Heart left ventricle (tissue), 16 donors: ENCODE measurements at regions not wholly inside any gene's neighbourhood (a gene's known extent, or its start where the extent isn't known, plus 50 kb on each side); places are given as distances from the start of the nearest gene placed in this dataset.
A peak's percentile ranks its signal among the peaks of the same experiment; 100 is the strongest.
"Not testable (repeated sequence)": the region's sequence is repeated elsewhere in the genome, so short reads cannot be mapped to it uniquely, and the experiment has no call there.

ENCODE experiments used
- ATAC-seq, 4 donors: fragments of 200-7000 bp; cut with Tn5 transposase; one replicate each; pipeline ENCODE4 v1.9.1; 2020 to 2022; ENCODE audit warnings: moderate library complexity in 4 of 4, mild to moderate bottlenecking in 3 of 4, moderate number of reproducible peaks in 1 of 4
- DNase-seq, 5 donors: peaks; one replicate each; pipeline ENCODE4 v3.0.0-alpha.2; 2020
- H3K27ac ChIP-seq, 12 donors: fragments of 200-600 bp; sonication (generic) in 4 of 12; one replicate each; pipeline versions ENCODE4 v1.5.0 to v1.8.0; 2016 to 2022; ENCODE audit warnings: mild to moderate bottlenecking in 2 of 12
- H3K27me3 ChIP-seq, 9 donors: fragments of 200-600 bp; sonication (generic) in 2 of 9; one replicate each; pipeline versions ENCODE4 v1.5.1 to v1.8.0; 2016 to 2022; ENCODE audit warnings: mild to moderate bottlenecking in 3 of 9
- H3K36me3 ChIP-seq, 9 donors: fragments of 200-600 bp; sonication (generic) in 2 of 9; one replicate each; pipeline versions ENCODE4 v1.5.0 to v1.8.0; 2018 to 2022; ENCODE audit warnings: mild to moderate bottlenecking in 2 of 9
- H3K4me1 ChIP-seq, 12 donors: fragments of 200-600 bp; sonication (generic) in 4 of 12; one replicate each; pipeline versions ENCODE4 v1.5.0 to v1.8.0; 2016 to 2022; ENCODE audit warnings: mild to moderate bottlenecking in 3 of 12
- H3K4me3 ChIP-seq, 12 donors: fragments of 200-600 bp; sonication (generic) in 4 of 12; one replicate each; pipeline versions ENCODE4 v1.5.0 to v1.8.0; 2017 to 2022; ENCODE audit warnings: mild to moderate bottlenecking in 9 of 12, moderate library complexity in 4 of 12
- H3K9me3 ChIP-seq, 12 donors: fragments of 200-600 bp; sonication (generic) in 4 of 12; one replicate each; pipeline versions ENCODE4 v1.5.0 to v1.8.0; 2016 to 2022; ENCODE audit warnings: mild to moderate bottlenecking in 1 of 12
- CTCF ChIP-seq, 12 donors: fragments of 200-600 bp; sonication (generic) in 4 of 12; IDR thresholded peaks; one replicate each; pipeline versions ENCODE4 v1.5.0 to v1.8.0; 2018 to 2022; ENCODE audit warnings: antibody characterized with exemption in 12 of 12, mild to moderate bottlenecking in 5 of 12
- POLR2A ChIP-seq, 2 donors: fragments of 450-650 bp; IDR thresholded peaks; one replicate each; pipeline ENCODE4 v1.6.1; 2017; ENCODE audit warnings: antibody characterized with exemption in 2 of 2, mild to moderate bottlenecking in 2 of 2, moderate library complexity in 2 of 2
- WGBS, 4 donors: extraction: QIAGEN DNeasy Blood & Tissue Kit in 2 of 4; methylation state at CpG; one replicate each; pipeline versions ENCODE4 v1.1.5 to v1.1.7; 2013 to 2018; 5-methylcytosine and 5-hydroxymethylcytosine counted together
- intact Hi-C, 10 donors: fragments of 100-400 bp; cut with DNase I; formaldehyde crosslinking; loops; one replicate each; pipeline versions ENCODE4 v1.11.1 to v1.14.2; 2022
- donor health status: ischemic (EF 13 %, LVEDD 7.1; RV severe dilation, severe dysfunction).
- donor health status: healthy with polysubstance abuse.
- donor health status: DM: no; HTN: yes; CAD: no.
- donor health status: DM: no; HTN: no; CAD: no.
- donor health status: ischemic (EF 25% LVEDD 6.9; RV normal size, moderate dysfunction).
- donor health status: ischemic (EF 25% LVEDD 5.7; RV mildly dilated, moderate dysfunction).
- donor health status: healthy.
- donor health status: DM: yes; HTN: yes; CAD: no.
- donor health status: ischemic (EF 35%, LVEDD 5.7; RV mildly dilated, moderate dysfunction).
- donor health status: nonischemic (EF 11% LVEDD 7.7; RV severe dilation, severe dysfunction).
- donor health status: DM: yes; HTN: yes; CAD: no.
- donor health status: PGD.
- donor health status: ischemic (EF 29% LVEDD 5.4; RV normal size, mild dysfunction).
- donor health status: nonischemic (EF 23%, LVEDD 6.1; RV moderate dilation, normal function).

- no peak for TF ChIP-seq CTCF (IDR thresholded peaks at IDR 0.05)
- no peak for TF ChIP-seq POLR2A (IDR thresholded peaks at IDR 0.05)
- no peak overlapping the region for H3K27ac ChIP-seq
- no peaks in the 10 kb centered on the region for H3K36me3 ChIP-seq
- no peaks in the 10 kb centered on the region for H3K9me3 ChIP-seq
- H3K4me1 ChIP-seq, result peaks cover 0 to 14% (median 0%) of the 10 kb centered on the region in 12 donors
- peaks cover 0 to 6% (median 0%) of the 10 kb centered on the region in 9 donors for H3K27me3 ChIP-seq
- ATAC-seq (no peak), DNase-seq (no peak)
- intact Hi-C loops, result no loop called here
- no peak overlapping the region for H3K4me3 ChIP-seq
- WGBS, 4 donors, result 91 to 95% (median 92%) methylated on average over 5 of the region's 5 CpGs
These were observed 145.3 kb upstream of the RXFP2 start for GRCh38 chr13:31594056-31594455.

GRCh38 chr13:31595563-31595962, 143.8 kb upstream of the RXFP2 start:
- Histone ChIP-seq H3K4me1 (peaks cover 0 to 12% (median 0%) of the 10 kb centered on the region in 12 donors), H3K27me3 (peaks cover 0 to 6% (median 0%) of the 10 kb centered on the region in 9 donors), H3K9me3 (no peaks in the 10 kb centered on the region), H3K4me3 (no peak overlapping the region), H3K36me3 (no peaks in the 10 kb centered on the region), H3K27ac (no peak overlapping the region)
- ATAC-seq (peak in 1 of 4 donors; percentile 61), DNase-seq (peak in 1 of 5 donors; percentile 31)
- TF ChIP-seq POLR2A (IDR thresholded peaks at IDR 0.05) (no peak), CTCF (IDR thresholded peaks at IDR 0.05) (no peak)
- WGBS, 4 donors, result 39 to 57% (median 56%) methylated on average over 2 of the region's 2 CpGs
- intact Hi-C loops, result no loop called here

GRCh38 chr13:31598990-31599389, 140.3 kb upstream of the RXFP2 start:
- peaks cover 0 to 10% (median 0%) of the 10 kb centered on the region in 12 donors for H3K4me1 ChIP-seq
- intact Hi-C loops, result no loop called here
- TF ChIP-seq CTCF (IDR thresholded peaks at IDR 0.05) (no peak), POLR2A (IDR thresholded peaks at IDR 0.05) (no peak)
- no peaks in the 10 kb centered on the region for H3K9me3 ChIP-seq
- no peak overlapping the region for H3K27ac ChIP-seq
- H3K36me3 ChIP-seq, result no peaks in the 10 kb centered on the region
- WGBS, 4 donors, result 93 to 98% (median 96%) methylated on average over 3 of the region's 3 CpGs
- DNase-seq, result no peak
- H3K4me3 ChIP-seq, result no peak overlapping the region
- no peak for ATAC-seq
- H3K27me3 ChIP-seq, result no peaks in the 10 kb centered on the region

GRCh38 chr13:31605076-31605860, 134.1 kb upstream of the RXFP2 start:
- intact Hi-C loops, result no loop called here
- DNase-seq, result no peak
- H3K9me3 ChIP-seq, result no peaks in the 10 kb centered on the region
- H3K27ac ChIP-seq, result no peak overlapping the region
- no peak for ATAC-seq
- H3K4me1 ChIP-seq, result no peaks in the 10 kb centered on the region
- H3K36me3 ChIP-seq, result no peaks in the 10 kb centered on the region
- 62 to 69% (median 67%) methylated on average over 5 of the region's 5 CpGs for WGBS, 4 donors
- no peak for TF ChIP-seq CTCF (IDR thresholded peaks at IDR 0.05)
- TF ChIP-seq POLR2A (IDR thresholded peaks at IDR 0.05), result no peak
- H3K27me3 ChIP-seq, result no peaks in the 10 kb centered on the region
- H3K4me3 ChIP-seq, result no peak overlapping the region

- WGBS, 4 donors, result 81 to 90% (median 85%) methylated on average over 7 of the region's 7 CpGs
- intact Hi-C loops, H3K27me3 ChIP-seq: not testable (repeated sequence)
These were observed 131.8 kb upstream of the RXFP2 start for GRCh38 chr13:31607531-31607930.

GRCh38 chr13:31608780-31609179, 130.5 kb upstream of the RXFP2 start:
- intact Hi-C loops, result not testable (repeated sequence)

More at GRCh38 chr13:31607531-31607930, 131.8 kb upstream of the RXFP2 start:
- H3K9me3 ChIP-seq, ATAC-seq, H3K27ac ChIP-seq, DNase-seq, H3K36me3 ChIP-seq, H3K4me3 ChIP-seq, H3K4me1 ChIP-seq: not testable (repeated sequence)

More at GRCh38 chr13:31608780-31609179, 130.5 kb upstream of the RXFP2 start:
- H3K27ac ChIP-seq, H3K36me3 ChIP-seq, ATAC-seq, DNase-seq, H3K27me3 ChIP-seq, H3K4me3 ChIP-seq, H3K9me3 ChIP-seq, H3K4me1 ChIP-seq: not testable (repeated sequence)
- WGBS, 4 donors, result 77 to 89% (median 85%) methylated on average over 10 to 23 of the region's 23 CpGs
